Sigmoid colon (tissue), 6 donors: ENCODE measurements at regions not wholly inside any gene's neighbourhood (a gene's known extent, or its start where the extent isn't known, plus 50 kb on each side); places are given as distances from the start of the nearest gene placed in this dataset.

Experiments used
- DNase-seq: peaks from one replicate; pipeline ENCODE4 v3.0.0-alpha.2; 2019
- H3K27ac ChIP-seq, 4 donors: fragments of 200-600 bp; sonication (generic); one replicate each; pipeline ENCODE4 v1.5.1; 2016 to 2019; ENCODE audit warnings: mild to moderate bottlenecking in 1 of 4
- H3K27me3 ChIP-seq, 3 donors: fragments of 200-600 bp; sonication (generic); one replicate each; pipeline ENCODE4 v1.5.1; 2019; ENCODE audit warnings: mild to moderate bottlenecking in 1 of 3
- H3K36me3 ChIP-seq, 4 donors: fragments of 200-600 bp; sonication (generic); one replicate each; pipeline ENCODE4 v1.5.1; 2016 to 2019
- H3K4me1 ChIP-seq, 4 donors: fragments of 200-600 bp; sonication (generic); one replicate each; pipeline ENCODE4 v1.5.1; 2017 to 2019
- H3K4me3 ChIP-seq, 4 donors: fragments of 200-600 bp; sonication (generic); one replicate each; pipeline ENCODE4 v1.5.1; 2017 to 2019; ENCODE audit warnings: mild to moderate bottlenecking in 2 of 4, moderate library complexity in 1 of 4
- H3K9me3 ChIP-seq, 4 donors: fragments of 200-600 bp in 3 of 4; sonication (generic) in 3 of 4; one replicate each; pipeline versions ENCODE4 v1.5.1 to v1.6.1; 2013 to 2019
- EP300 ChIP-seq, 4 donors: sonication (generic); formaldehyde crosslinking; IDR thresholded peaks; one replicate each; pipeline ENCODE4 v1.6.1; 2017; ENCODE audit warnings: antibody characterized with exemption in 4 of 4
- POLR2A ChIP-seq, 2 donors: fragments of 450-650 bp; IDR thresholded peaks; one replicate each; pipeline ENCODE4 v1.6.1; 2016; ENCODE audit warnings: antibody characterized with exemption in 2 of 2, mild to moderate bottlenecking in 2 of 2, moderate library complexity in 2 of 2
- POLR2AphosphoS5 ChIP-seq, 4 donors: sonication (generic); formaldehyde crosslinking; IDR thresholded peaks; one replicate each; pipeline ENCODE4 v1.6.1; 2017; ENCODE audit warnings: antibody characterized with exemption in 4 of 4
- WGBS, 2 donors: extraction: QIAGEN DNeasy Blood & Tissue Kit; methylation state at CpG; one replicate each; pipeline ENCODE4 v1.1.7; 2013; 5-methylcytosine and 5-hydroxymethylcytosine counted together
- intact Hi-C: fragments of 100-400 bp; cut with DNase I; formaldehyde crosslinking; loops from one replicate; pipeline ENCODE4 v1.15.1; 2023
- TF ChIP-seq, protein P1 (sequence below), 4 experiments: fragments of 450-650 bp in 3 of 4; fragments of 200-600 bp in 1 of 4; IDR thresholded peaks; one replicate each; pipeline ENCODE4 v1.5.1; 2016 to 2019; ENCODE audit warnings: antibody characterized with exemption in 4 of 4, mild to moderate bottlenecking in 3 of 4, moderate library complexity in 2 of 4
- donor health status: healthy with polysubstance abuse.
- donor health status: healthy.

DNA sequence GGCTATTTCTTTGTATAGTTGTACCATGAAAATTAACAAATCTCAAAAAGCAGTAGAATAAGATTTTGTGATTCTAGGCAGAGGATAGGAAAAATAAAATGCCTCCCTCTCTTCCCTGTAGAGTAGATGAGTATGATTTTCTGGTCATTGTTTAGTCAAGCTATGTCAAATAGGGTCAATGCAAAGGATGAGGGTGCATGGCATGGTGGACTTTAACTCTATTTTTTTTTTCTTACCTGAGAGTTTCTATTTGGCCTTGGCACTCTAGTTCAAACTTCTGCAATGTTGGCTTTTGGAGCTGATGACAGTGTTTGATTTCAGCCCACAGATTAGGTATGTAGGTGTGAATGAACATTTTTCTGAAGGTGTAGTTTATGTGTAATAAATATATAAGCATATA, 224.5 kb downstream of the TRIB2 start:
- H3K27ac ChIP-seq: no peak overlapping the region
- H3K36me3 ChIP-seq: no peaks in the 10 kb centered on the region
- H3K4me1 ChIP-seq: no peaks in the 10 kb centered on the region
- no peak for DNase-seq
- no peaks in the 10 kb centered on the region for H3K27me3 ChIP-seq
- H3K4me3 ChIP-seq: no peak overlapping the region
- intact Hi-C loops: no loop called here
- no peaks in the 10 kb centered on the region for H3K9me3 ChIP-seq
- no peak for TF ChIP-seq POLR2AphosphoS5 (IDR thresholded peaks at IDR 0.05)
- TF ChIP-seq EP300 (IDR thresholded peaks at IDR 0.05): no peak
- no peak for TF ChIP-seq POLR2A (IDR thresholded peaks at IDR 0.05)
- TF ChIP-seq, protein P1, sequence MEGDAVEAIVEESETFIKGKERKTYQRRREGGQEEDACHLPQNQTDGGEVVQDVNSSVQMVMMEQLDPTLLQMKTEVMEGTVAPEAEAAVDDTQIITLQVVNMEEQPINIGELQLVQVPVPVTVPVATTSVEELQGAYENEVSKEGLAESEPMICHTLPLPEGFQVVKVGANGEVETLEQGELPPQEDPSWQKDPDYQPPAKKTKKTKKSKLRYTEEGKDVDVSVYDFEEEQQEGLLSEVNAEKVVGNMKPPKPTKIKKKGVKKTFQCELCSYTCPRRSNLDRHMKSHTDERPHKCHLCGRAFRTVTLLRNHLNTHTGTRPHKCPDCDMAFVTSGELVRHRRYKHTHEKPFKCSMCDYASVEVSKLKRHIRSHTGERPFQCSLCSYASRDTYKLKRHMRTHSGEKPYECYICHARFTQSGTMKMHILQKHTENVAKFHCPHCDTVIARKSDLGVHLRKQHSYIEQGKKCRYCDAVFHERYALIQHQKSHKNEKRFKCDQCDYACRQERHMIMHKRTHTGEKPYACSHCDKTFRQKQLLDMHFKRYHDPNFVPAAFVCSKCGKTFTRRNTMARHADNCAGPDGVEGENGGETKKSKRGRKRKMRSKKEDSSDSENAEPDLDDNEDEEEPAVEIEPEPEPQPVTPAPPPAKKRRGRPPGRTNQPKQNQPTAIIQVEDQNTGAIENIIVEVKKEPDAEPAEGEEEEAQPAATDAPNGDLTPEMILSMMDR (IDR thresholded peaks at IDR 0.05): no peak

DNA sequence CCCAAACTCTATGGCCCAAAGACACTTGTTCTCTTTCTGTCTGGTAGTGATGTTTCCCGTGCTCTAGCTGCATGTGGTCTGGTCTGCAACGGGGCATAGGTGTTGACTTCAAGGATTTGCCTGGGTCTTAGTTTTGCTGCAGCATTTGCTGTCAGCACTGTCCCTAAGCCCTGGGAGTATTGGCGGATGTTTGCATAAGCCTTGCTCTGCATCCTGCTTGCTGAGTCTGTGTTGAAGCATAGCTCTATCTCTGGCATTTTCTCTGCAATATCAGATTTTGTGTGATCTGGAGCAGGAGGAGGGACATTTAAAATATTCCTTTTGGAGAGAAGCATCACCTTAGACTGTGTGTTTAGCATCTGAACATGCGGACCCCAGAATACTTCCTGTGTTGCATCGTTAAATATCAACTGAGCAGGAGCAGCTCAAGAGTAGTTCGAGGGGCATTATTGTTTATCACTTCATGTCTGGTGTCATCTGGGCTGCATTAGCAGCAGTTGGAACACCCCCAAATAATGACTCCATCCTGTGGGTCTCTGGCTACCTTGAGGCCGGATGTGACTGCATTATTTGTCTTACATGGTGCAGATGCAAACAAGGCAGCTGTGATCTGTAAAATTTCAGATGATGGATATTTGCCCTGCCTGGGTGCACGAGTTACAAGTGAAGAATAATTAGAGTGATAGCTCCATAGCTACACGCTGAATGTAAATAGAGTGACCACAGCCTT, 231.7 kb downstream of the TRIB2 start:
- Histone ChIP-seq H3K36me3 (no peaks in the 10 kb centered on the region), H3K4me3 (no peak overlapping the region), H3K4me1 (no peaks in the 10 kb centered on the region), H3K27ac (no peak overlapping the region), H3K9me3 (no peaks in the 10 kb centered on the region), H3K27me3 (no peaks in the 10 kb centered on the region)
- no peak for DNase-seq
- 52 to 68% methylated on average over 9 of the region's 9 CpGs for WGBS, 2 donors
- intact Hi-C loops: no loop called here
- no peak for TF ChIP-seq EP300 (IDR thresholded peaks at IDR 0.05)
- TF ChIP-seq, protein P1 (IDR thresholded peaks at IDR 0.05): no peak
- TF ChIP-seq POLR2A (IDR thresholded peaks at IDR 0.05): no peak

DNA sequence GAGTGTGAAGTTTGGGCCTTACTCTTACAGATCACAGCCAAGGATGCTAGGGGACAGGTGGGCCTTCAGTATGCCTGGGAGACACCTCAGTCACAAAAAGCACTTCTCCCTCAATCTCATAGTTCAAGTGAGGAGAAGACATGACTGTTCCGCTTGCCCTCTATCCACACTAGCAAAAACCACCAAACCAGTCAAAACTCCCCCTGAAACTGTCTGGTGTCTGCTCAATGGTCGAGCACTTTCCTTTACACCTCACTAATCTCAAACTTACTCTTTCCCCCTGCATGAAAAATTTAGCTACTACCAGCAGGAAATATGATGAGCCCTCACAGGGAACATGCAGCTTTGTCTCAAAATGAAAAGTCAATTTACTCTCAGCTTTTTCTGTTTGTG, 232.2 kb downstream of the TRIB2 start:
- intact Hi-C loops: no loop called here
- no peaks in the 10 kb centered on the region for H3K9me3 ChIP-seq
- WGBS, 2 donors: 72 to 74% methylated on average over 2 of the region's 2 CpGs

DNA sequence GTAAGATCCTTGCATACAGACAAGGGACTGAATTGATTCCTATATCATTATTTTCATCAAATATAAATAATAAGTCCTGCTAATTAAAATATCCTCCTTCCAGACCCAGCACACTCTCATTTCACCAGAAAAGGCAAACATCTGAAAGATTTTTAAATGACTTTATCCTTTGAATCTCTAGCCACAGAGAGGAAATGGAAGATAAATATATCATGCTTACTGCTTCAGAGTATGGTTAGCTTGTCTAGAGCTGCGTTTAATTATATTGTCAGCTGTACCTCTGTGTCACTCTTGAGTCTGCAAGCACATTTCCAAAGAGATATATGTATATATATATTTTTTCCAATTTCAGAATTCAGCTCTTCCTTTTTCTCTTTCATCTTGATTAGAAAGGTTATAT, 232.7 kb downstream of the TRIB2 start:
- H3K36me3 ChIP-seq: no peaks in the 10 kb centered on the region
- H3K9me3 ChIP-seq: no peaks in the 10 kb centered on the region
- intact Hi-C loops: no loop called here
- no peak overlapping the region for H3K4me3 ChIP-seq
- no peak overlapping the region for H3K27ac ChIP-seq
- no peaks in the 10 kb centered on the region for H3K27me3 ChIP-seq
- no peak for DNase-seq
- H3K4me1 ChIP-seq: no peaks in the 10 kb centered on the region
- 49% methylated on average over 1 of the region's 1 CpG for WGBS, 2 donors
- no peak for TF ChIP-seq EP300 (IDR thresholded peaks at IDR 0.05)
- TF ChIP-seq POLR2AphosphoS5 (IDR thresholded peaks at IDR 0.05): no peak

More for the DNA sequence above, 232.2 kb downstream of the TRIB2 start:
- no peak for DNase-seq
- H3K4me1 ChIP-seq: no peaks in the 10 kb centered on the region
- TF ChIP-seq, protein P1 (IDR thresholded peaks at IDR 0.05): no peak
- TF ChIP-seq POLR2A (IDR thresholded peaks at IDR 0.05) (no peak), EP300 (IDR thresholded peaks at IDR 0.05) (no peak), POLR2AphosphoS5 (IDR thresholded peaks at IDR 0.05) (no peak)
- no peaks in the 10 kb centered on the region for H3K36me3 ChIP-seq
- H3K4me3 ChIP-seq: no peak overlapping the region
- H3K27me3 ChIP-seq: no peaks in the 10 kb centered on the region
- H3K27ac ChIP-seq: no peak overlapping the region

DNA sequence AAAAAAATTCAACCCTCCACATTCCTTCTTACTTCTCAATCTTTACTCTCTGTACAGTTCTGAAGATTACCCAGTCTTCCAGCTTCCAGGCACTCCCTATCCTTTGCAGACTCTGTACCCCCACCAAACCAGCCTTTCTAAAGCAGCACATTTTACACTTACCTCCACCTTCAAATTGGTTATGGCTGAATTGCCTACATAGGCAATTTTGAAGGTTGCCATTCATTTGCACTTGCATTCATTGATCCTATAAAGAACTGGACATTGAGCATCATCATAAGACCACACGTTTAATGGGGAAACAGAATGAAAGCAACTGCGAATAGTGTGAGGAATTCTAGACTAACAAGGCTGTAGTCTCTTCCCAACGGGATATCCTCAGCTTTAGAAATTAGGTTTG, 233.4 kb downstream of the TRIB2 start:
- Histone ChIP-seq H3K27me3 (no peaks in the 10 kb centered on the region), H3K9me3 (no peaks in the 10 kb centered on the region), H3K27ac (no peak overlapping the region), H3K36me3 (no peaks in the 10 kb centered on the region), H3K4me3 (no peak overlapping the region), H3K4me1 (no peaks in the 10 kb centered on the region)
- intact Hi-C loops: no loop called here
- no peak for DNase-seq
- TF ChIP-seq EP300 (IDR thresholded peaks at IDR 0.05) (no peak), POLR2AphosphoS5 (IDR thresholded peaks at IDR 0.05) (no peak), POLR2A (IDR thresholded peaks at IDR 0.05) (no peak)
- TF ChIP-seq, protein P1 (IDR thresholded peaks at IDR 0.05): no peak
- WGBS, 2 donors: 87 to 95% methylated on average over 3 of the region's 3 CpGs
